ENCODE measurements at regions not wholly inside any gene's neighbourhood (a gene's known extent, or its start where the extent isn't known, plus 50 kb on each side); places are given as distances from the start of the nearest gene placed in this dataset.

- TF ChIP-seq CTCF (conservative IDR thresholded peaks at IDR 0.05; ENCODE audit: low read depth, low read length) (no peak), EZH2 (IDR thresholded peaks at IDR 0.05; ENCODE audit: borderline replicate concordance, low read depth, low read length, poor library complexity, severe bottlenecking) (no peak)
These were observed 212.9 kb downstream of the MTX2 start for GRCh38 chr2:176482107-176482506.
